CD4-positive, alpha-beta memory T cell (primary cell): ENCODE measurements at regions not wholly inside any gene's neighbourhood (a gene's known extent, or its start where the extent isn't known, plus 50 kb on each side); places are given as distances from the start of the nearest gene placed in this dataset.

Experiments used
- CTCF ChIA-PET: fragments of 350-600 bp; sonication (Branson Sonifier 250); formaldehyde crosslinking; loops from one replicate; lab custom pipeline; 2021; ENCODE audit warnings: inconsistent platforms; ENCODE audit not compliant: partially characterized antibody; lab: Charles Lee
- POLR2A ChIA-PET: fragments of 350-600 bp; sonication (Branson Sonifier 250); formaldehyde crosslinking; loops from one replicate; lab custom pipeline; 2021; ENCODE audit not compliant: partially characterized antibody; lab: Charles Lee
- DNase-seq, 5 donors: peaks; one replicate each; pipeline versions ENCODE4 v3.0.0 to v3.0.0-alpha.2; 2020 to 2022; ENCODE audit warnings: mixed read lengths in 1 of 5
- H3K27ac ChIP-seq: one replicate; pipeline ENCODE4 v1.7.0; 2013; ENCODE audit warnings: low read depth, low read length
- H3K27me3 ChIP-seq: 2 replicates; pipeline ENCODE4 v1.7.0; 2013; ENCODE audit warnings: mild to moderate bottlenecking, low read length, moderate library complexity; ENCODE audit not compliant: insufficient read depth
- H3K36me3 ChIP-seq: 2 replicates; pipeline ENCODE4 v1.7.0; 2013; ENCODE audit warnings: mild to moderate bottlenecking, low read length, moderate library complexity; ENCODE audit not compliant: insufficient read depth
- H3K4me1 ChIP-seq: 2 replicates; pipeline ENCODE4 v1.7.0; 2013; ENCODE audit warnings: mild to moderate bottlenecking, low read length, moderate library complexity; ENCODE audit not compliant: insufficient read depth
- H3K4me3 ChIP-seq, 2 donors: one replicate each; pipeline ENCODE4 v1.7.0; 2013; ENCODE audit warnings: low read length in 2 of 2, mild to moderate bottlenecking in 1 of 2
- H3K9me3 ChIP-seq, 2 donors: one replicate each; pipeline ENCODE4 v1.7.0; 2013; ENCODE audit warnings: low read length in 2 of 2, control low read depth in 1 of 2; ENCODE audit not compliant: control insufficient read depth in 1 of 2
- H3K27ac Mint-ChIP-seq, 7 donors: one replicate each; pipeline ENCODE4 v1.8.0; 2020 to 2021; ENCODE audit warnings: mixed read lengths in 7 of 7, mild to moderate bottlenecking in 6 of 7, inconsistent platforms in 3 of 7, moderate library complexity in 3 of 7
- H3K27me3 Mint-ChIP-seq, 2 donors: one replicate each; pipeline ENCODE4 v1.8.0; 2020 to 2021; ENCODE audit warnings: mixed read lengths in 2 of 2
- H3K36me3 Mint-ChIP-seq, 2 donors: one replicate each; pipeline ENCODE4 v1.8.0; 2020 to 2021; ENCODE audit warnings: mixed read lengths in 2 of 2, inconsistent platforms in 1 of 2, mild to moderate bottlenecking in 1 of 2
- H3K4me1 Mint-ChIP-seq, 4 donors: one replicate each; pipeline ENCODE4 v1.8.0; 2020 to 2021; ENCODE audit warnings: mixed read lengths in 4 of 4, mild to moderate bottlenecking in 1 of 4
- H3K4me3 Mint-ChIP-seq, 8 donors: one replicate each; pipeline ENCODE4 v1.8.0; 2020 to 2021; ENCODE audit warnings: mixed read lengths in 8 of 8, mild to moderate bottlenecking in 7 of 8, moderate library complexity in 6 of 8, inconsistent platforms in 3 of 8
- H3K9me3 Mint-ChIP-seq, 8 donors: one replicate each; pipeline ENCODE4 v1.8.0; 2020 to 2021; ENCODE audit warnings: mixed read lengths in 8 of 8, mild to moderate bottlenecking in 5 of 8, inconsistent platforms in 3 of 8, moderate library complexity in 1 of 8
- intact Hi-C: fragments of 100-400 bp; cut with micrococcal nuclease; formaldehyde crosslinking; loops from one replicate; pipeline ENCODE4 v1.15.1; 2023

DNA sequence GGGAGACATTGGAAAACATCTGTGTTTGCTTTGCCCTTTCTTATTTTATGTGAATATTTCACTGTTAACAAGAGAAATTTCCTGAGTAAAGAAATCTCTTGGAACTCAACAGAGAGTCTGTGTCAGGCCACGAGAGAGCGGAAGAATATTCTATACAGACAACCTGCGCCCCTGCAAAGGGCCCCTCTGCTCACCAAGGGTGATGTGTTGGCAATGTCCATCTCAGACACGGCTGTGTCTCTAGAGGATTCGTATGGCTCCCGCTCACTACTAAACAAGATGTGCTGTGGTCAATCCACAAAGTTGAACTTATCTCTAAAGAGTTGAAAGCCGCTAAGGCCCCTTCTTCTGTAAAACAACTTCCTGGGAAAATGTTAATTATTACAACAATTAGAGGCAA lies 241.0 kb upstream of the IRX1 start:
- intact Hi-C loops: no loop called here
- peaks cover 0 to 11% (median 6%) of the 10 kb centered on the region in 8 donors for H3K9me3 Mint-ChIP-seq

DNA sequence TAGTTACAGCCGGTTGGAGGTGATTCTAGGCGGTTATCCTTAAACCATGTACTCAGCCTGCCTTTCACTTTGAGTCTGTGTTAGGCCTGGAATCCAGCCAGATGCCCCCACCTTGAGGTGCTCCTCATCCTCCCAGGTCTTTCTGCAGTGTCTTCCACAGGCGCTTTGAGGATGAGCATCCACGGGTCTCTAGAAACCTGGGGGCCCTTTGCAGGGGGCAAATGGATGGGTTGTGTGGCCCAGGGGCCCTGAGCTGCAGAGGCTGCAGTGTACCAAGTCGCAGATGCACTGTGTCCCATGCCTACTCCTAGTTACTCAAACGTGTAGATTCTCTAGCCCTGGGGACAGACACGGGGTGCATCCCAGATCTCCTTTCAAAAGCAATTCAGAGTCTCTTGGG lies 242.1 kb upstream of the IRX1 start:
- Histone ChIP-seq H3K36me3 (no peaks in the 10 kb centered on the region), H3K4me3 (no peak overlapping the region), H3K4me1 (no peaks in the 10 kb centered on the region), H3K9me3 (no peaks in the 10 kb centered on the region), H3K27me3 (no peaks in the 10 kb centered on the region), H3K27ac (no peak overlapping the region)
- Mint-ChIP-seq H3K36me3 (no peaks in the 10 kb centered on the region), H3K27me3 (peaks cover 0 to 3% of the 10 kb centered on the region in 2 donors), H3K9me3 (peaks cover 0 to 12% (median 6%) of the 10 kb centered on the region in 8 donors), H3K27ac (no peak overlapping the region), H3K4me1 (no peaks in the 10 kb centered on the region), H3K4me3 (no peak overlapping the region)
- ChIA-PET POLR2A (no interaction called here), CTCF (no interaction called here)
- no peak for DNase-seq
- intact Hi-C loops: no loop called here

More for the DNA sequence above, 241.0 kb upstream of the IRX1 start:
- Mint-ChIP-seq H3K27ac (no peak overlapping the region), H3K4me1 (no peaks in the 10 kb centered on the region), H3K36me3 (no peaks in the 10 kb centered on the region), H3K4me3 (no peak overlapping the region), H3K27me3 (peaks cover 0 to 3% of the 10 kb centered on the region in 2 donors)
- Histone ChIP-seq H3K4me3 (no peak overlapping the region), H3K27me3 (no peaks in the 10 kb centered on the region), H3K27ac (no peak overlapping the region), H3K9me3 (no peaks in the 10 kb centered on the region), H3K36me3 (no peaks in the 10 kb centered on the region), H3K4me1 (no peaks in the 10 kb centered on the region)
- POLR2A ChIA-PET: no interaction called here
- CTCF ChIA-PET: no interaction called here
- DNase-seq: no peak

DNA sequence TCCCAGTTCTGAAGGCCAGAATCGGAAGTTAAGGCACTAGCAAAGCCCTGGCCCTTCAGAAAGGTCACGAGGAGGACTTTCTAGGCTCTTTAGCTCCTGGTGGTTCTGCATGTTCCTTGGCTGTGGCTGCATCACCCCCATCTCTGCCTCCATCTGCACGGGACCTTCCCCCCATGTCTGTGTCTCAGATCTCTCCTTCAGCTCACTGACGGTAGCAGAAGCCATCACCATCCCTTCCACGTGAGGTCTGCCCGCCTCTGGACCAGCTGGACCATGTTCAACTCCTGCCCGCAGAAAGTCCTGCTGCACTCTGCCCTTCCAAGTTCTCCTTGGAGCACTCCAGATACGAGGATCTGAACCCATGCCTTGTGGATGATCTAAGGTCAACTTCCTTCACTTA lies 242.9 kb upstream of the IRX1 start:
- ChIA-PET CTCF (no interaction called here), POLR2A (no interaction called here)
- no peaks in the 10 kb centered on the region for H3K36me3 ChIP-seq
- H3K9me3 ChIP-seq: no peaks in the 10 kb centered on the region
- H3K4me1 ChIP-seq: no peaks in the 10 kb centered on the region
- intact Hi-C loops: no loop called here
- Mint-ChIP-seq H3K27me3 (peaks cover 0 to 3% of the 10 kb centered on the region in 2 donors), H3K4me3 (no peak overlapping the region), H3K4me1 (no peaks in the 10 kb centered on the region), H3K9me3 (peaks cover 0 to 14% (median 7%) of the 10 kb centered on the region in 8 donors), H3K27ac (no peak overlapping the region), H3K36me3 (no peaks in the 10 kb centered on the region)
- H3K27me3 ChIP-seq: no peaks in the 10 kb centered on the region
- H3K27ac ChIP-seq: no peak overlapping the region
- no peak overlapping the region for H3K4me3 ChIP-seq
- DNase-seq: no peak

DNA sequence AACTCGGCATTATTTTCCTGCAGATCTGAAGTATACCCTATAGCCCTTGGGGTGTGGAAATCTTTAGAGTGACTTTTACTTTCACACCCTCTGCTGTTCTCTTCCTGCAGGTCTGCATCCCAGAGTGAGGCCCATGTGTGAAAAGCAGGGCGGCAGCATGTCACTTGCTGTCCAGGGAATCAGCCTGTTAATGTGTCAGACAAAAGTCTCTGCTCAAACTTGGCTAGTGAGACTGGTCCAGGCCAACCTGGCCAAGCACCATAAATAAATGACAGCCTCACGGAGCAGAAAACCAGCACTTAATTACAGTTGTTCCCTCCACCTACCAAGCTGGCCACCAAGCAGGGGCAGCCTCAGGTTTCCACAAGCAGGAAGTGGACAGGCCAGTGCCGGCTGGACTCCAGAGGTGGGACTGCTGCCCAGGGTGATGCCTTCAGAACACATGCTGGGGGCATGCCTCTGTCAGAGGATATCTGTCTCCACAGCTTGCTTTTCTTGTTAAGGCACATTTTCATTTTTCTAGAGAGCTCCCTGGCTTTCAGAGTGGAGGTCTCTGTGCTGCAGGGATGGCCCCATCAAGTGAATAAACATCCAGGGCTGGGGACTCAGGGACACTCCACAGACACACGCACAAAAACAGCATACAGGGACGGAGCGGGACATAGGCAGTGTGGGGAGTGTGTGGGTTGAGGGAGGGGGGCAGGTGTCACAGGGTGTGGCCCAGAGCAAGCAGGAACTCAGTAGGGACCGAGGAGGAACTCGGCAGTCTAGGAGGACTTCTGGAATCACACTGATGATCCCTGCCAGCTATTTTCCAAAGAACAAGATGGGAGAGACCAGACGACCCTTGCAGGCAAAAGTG lies 243.8 kb upstream of the IRX1 start:
- peaks cover 0 to 14% (median 8%) of the 10 kb centered on the region in 8 donors for H3K9me3 Mint-ChIP-seq
- no peak for DNase-seq

DNA sequence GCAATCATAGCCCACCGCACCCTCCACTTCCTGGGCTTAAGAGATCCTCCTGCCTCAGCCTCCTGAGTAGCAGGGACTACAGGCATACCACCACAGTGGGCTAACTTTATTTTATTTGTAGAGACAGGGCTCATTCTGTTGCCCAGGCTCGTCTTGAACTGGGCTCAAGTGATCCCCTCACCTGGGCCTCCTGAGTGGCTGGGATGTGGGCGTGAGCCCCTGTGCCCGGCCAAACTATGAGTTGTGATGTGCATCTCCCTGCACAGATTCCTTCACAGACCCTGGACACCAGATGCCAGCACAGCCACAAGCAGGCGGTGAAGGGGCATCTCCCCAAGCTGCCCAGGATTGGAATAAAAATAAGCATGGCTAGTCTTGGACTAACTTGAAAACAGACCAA lies 244.9 kb upstream of the IRX1 start:
- H3K27ac Mint-ChIP-seq: no peak overlapping the region
- Histone ChIP-seq H3K27me3 (no peaks in the 10 kb centered on the region), H3K4me1 (no peaks in the 10 kb centered on the region), H3K9me3 (no peaks in the 10 kb centered on the region), H3K4me3 (no peak overlapping the region), H3K27ac (no peak overlapping the region), H3K36me3 (no peaks in the 10 kb centered on the region)
- intact Hi-C loops: no loop called here
- peaks cover 0 to 3% of the 10 kb centered on the region in 2 donors for H3K27me3 Mint-ChIP-seq
- H3K4me1 Mint-ChIP-seq: no peaks in the 10 kb centered on the region
- no peaks in the 10 kb centered on the region for H3K36me3 Mint-ChIP-seq
- CTCF ChIA-PET: no interaction called here
- H3K4me3 Mint-ChIP-seq: no peak overlapping the region
- DNase-seq: no peak
- POLR2A ChIA-PET: no interaction called here
- peaks cover 0 to 14% (median 8%) of the 10 kb centered on the region in 8 donors for H3K9me3 Mint-ChIP-seq

More for the DNA sequence above, 243.8 kb upstream of the IRX1 start:
- Histone ChIP-seq H3K36me3 (no peaks in the 10 kb centered on the region), H3K9me3 (no peaks in the 10 kb centered on the region), H3K4me1 (no peaks in the 10 kb centered on the region), H3K27ac (no peak overlapping the region), H3K27me3 (no peaks in the 10 kb centered on the region), H3K4me3 (no peak overlapping the region)
- CTCF ChIA-PET: no interaction called here
- intact Hi-C loops: no loop called here
- peaks cover 0 to 3% of the 10 kb centered on the region in 2 donors for H3K27me3 Mint-ChIP-seq
- H3K27ac Mint-ChIP-seq: no peak overlapping the region
- no peaks in the 10 kb centered on the region for H3K36me3 Mint-ChIP-seq
- no peak overlapping the region for H3K4me3 Mint-ChIP-seq
- H3K4me1 Mint-ChIP-seq: no peaks in the 10 kb centered on the region
- POLR2A ChIA-PET: no interaction called here

DNA sequence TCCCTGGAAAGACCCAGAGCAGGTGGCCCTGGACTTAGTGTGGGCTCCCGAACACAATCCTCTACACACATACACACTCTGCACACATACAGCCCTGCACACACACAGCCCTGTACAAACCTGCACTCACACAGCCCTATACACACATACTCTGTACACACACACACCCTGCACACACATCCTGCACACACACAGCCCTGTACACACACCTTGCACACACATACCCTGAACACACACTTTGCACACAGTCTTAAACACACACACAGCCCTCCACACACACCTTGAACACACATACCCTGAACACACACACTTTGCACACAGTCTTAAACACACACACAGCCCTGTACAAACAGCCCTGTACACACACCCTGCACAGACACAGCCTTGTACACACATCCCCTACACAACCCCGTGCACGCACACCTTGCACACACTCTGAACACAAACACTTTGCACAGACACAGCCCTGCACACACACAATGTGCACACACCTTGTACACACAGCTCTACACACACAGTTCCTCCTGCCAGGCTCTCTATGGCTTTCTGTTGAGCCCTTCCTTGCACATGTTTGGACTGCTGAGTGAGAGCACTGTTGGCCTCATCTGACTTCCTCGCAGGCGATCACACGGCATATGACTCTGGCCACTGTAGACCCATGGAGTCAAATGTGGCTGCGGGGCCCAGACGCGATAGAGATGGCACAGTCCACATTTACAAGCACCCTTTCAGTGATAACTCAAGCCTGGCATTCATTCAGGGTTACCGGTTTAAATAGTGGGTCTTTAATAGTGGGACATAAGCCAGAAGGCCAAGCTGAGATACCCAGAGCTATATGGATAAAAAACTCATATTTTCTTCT lies 245.7 kb upstream of the IRX1 start:
- no peaks in the 10 kb centered on the region for H3K4me1 ChIP-seq
- H3K27ac ChIP-seq: no peak overlapping the region
- no peaks in the 10 kb centered on the region for H3K9me3 ChIP-seq
- Mint-ChIP-seq H3K27me3 (peaks cover 0 to 3% of the 10 kb centered on the region in 2 donors), H3K27ac (no peak overlapping the region), H3K36me3 (no peaks in the 10 kb centered on the region), H3K4me1 (no peaks in the 10 kb centered on the region), H3K9me3 (peaks cover 0 to 14% (median 8%) of the 10 kb centered on the region in 8 donors), H3K4me3 (no peak overlapping the region)
- no peaks in the 10 kb centered on the region for H3K27me3 ChIP-seq
- DNase-seq: no peak
- POLR2A ChIA-PET: no interaction called here
- intact Hi-C loops: no loop called here
- H3K4me3 ChIP-seq: no peak overlapping the region
- H3K36me3 ChIP-seq: no peaks in the 10 kb centered on the region
- CTCF ChIA-PET: no interaction called here
